ENCODE measurements at regions not wholly inside any gene's neighbourhood (a gene's known extent, or its start where the extent isn't known, plus 50 kb on each side); places are given as distances from the start of the nearest gene placed in this dataset.

- peak; percentile 32 for DNase-seq
Observed at GRCh38 chr1:234535763-234536515, 57.0 kb upstream of the TARBP1 start.

DNA sequence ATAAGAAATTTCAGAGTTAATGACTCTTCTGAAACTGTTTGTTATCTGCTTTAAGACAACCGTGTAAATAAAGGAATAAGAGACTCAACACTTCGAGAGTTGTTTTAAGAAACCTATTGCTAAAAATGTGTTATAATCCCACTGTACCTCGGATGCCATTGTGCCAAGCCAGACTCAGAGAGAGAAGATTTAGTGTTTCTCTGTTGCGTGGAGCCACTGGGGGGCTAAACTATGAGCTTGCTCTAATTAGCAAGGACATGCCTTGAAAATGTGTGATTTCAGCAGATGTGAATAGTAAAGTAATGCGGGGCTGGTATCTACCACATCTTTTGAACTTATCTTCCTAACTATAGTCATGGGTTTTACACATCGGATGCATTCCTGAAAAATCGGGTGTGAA is 56.2 kb upstream of the TARBP1 start:
- DNase-seq = no peak

GRCh38 chr1:234533975-234534876 is 55.2 kb upstream of the TARBP1 start:
- DNase-seq = no peak

DNA sequence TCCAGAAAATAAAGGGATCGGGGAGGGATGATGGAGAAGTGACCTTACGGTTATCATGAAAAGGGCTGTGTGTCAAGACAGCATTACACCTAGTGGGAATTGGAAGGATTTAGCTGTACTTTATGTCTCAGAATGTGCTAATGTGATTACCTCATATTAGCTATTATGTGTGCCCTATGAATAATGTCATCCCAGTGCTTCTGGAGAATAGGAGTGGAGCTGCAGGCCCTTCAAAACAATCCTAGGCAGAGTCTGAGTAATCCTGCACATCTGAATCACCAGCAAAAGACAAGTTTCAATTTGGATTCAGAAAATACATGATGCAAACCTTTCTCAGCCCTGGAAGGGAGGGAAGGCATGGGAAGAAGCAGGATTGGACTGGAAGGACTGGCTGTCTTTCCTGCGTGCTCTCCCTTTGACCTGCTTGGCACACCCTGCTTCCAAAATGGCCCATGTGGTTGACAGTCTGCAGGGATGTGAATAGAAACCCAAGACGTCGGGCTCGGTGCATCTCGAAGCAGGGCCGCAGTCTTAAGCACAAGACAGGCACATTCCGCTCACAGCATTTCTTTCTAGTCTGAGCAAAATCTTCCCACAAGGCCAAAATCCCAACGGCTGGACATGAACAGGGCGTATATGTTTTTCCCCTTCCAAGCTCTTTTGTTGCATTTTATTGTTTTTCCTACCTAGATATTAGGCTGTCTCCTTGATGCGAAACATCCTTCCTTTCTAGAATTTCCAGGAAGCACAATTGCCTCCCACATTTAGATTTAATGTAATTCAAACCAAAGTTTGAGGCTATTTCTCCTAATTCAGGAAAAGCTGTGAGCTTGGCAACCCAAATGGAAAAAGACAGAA is 54.3 kb upstream of the TARBP1 start:
- DNase-seq = no peak

DNA sequence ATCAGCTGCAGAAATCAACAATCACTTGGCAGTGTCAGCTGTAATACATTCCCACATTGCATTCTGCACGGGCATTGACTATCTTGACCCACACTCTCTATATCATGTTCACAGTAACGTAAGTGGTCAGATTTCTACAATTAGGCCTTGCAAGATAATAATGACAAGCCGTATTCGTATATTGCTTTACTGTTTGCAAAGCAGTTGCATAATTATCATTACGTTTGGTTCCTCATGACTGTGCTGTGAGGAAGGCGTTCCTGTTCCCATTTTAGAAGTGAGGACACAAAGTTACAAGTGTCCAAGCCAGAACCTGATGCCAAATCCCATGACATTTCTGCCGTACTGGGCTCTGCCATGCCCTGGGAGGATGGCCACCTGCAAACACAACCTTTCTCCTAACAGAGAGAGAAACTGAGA is 53.5 kb upstream of the TARBP1 start:
- no peak for DNase-seq

DNA sequence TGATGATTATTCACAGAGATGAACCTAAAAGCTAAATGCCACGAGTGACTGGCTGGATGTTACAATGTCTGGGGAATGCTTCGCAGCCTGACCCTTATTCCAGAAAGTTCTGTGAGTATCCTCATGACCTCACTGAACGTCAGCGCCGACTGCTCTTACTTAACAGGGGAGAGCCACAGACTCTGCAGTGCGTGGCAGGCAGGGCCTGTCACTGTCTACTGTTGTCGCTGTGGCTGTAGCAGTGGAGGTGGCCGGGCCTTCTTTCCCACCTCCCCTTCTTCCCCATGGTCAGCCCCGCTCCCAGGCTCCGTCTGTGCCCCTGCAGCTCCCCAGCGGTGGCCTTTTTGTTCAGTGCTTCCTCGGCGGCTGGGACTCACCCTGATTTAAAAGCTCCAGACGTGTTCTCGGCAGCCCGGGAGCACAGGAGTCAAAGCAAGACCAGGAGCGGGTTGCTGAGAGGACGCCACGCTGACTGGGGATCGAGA is 52.2 kb upstream of the TARBP1 start:
- DNase-seq = no peak

DNA sequence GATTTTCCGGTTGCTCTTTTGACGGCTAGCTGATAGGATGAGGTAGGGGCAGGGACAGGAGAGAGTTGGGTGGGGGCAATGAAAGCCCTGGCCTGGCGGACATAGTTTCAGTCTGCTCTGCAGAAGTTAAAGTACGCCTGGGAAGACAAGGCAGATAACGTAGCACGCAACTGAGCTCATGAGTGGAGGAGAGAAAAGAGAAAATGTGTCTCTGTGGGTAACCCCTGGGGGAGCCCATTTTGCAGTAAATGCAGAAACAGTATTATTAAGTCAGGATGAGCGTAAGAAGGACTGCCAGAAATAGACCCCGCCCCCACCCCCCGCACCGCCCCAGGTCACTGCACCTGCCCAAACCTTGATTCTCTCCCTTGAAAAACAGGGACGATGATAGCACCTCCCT is 51.7 kb upstream of the TARBP1 start:
- DNase-seq = no peak

- no peak for DNase-seq
Observed at GRCh38 chr1:234529950-234530237, 50.9 kb upstream of the TARBP1 start.

- no peak for DNase-seq
Observed at GRCh38 chr1:234529095-234529949, 50.3 kb upstream of the TARBP1 start.
